Karpas-422 (cell line): ENCODE measurements at regions not wholly inside any gene's neighbourhood (a gene's known extent, or its start where the extent isn't known, plus 50 kb on each side); places are given as distances from the start of the nearest gene placed in this dataset.

Source experiments
- DNase-seq: peaks from one replicate; pipeline ENCODE4 v3.0.0-alpha.2; 2015
- H2AFZ ChIP-seq: fragments of 200-600 bp; sonication (generic); 2 replicates; pipeline ENCODE4 v1.6.1; 2014; ENCODE audit warnings: antibody characterized with exemption, low read length, mixed read lengths
- H3K27ac ChIP-seq: fragments of 200-600 bp; sonication (generic); 2 replicates; pipeline ENCODE4 v1.5.1; 2014; ENCODE audit warnings: mild to moderate bottlenecking, low read length, moderate library complexity
- H3K27me3 ChIP-seq: fragments of 200-600 bp; sonication (generic); 2 replicates; pipeline ENCODE4 v1.6.1; 2014; ENCODE audit warnings: low read length, mixed read lengths
- H3K36me3 ChIP-seq: fragments of 200-600 bp; sonication (generic); 2 replicates; pipeline ENCODE4 v1.6.1; 2014; ENCODE audit warnings: low read length, mixed read lengths; ENCODE audit not compliant: insufficient read depth
- H3K4me1 ChIP-seq: fragments of 200-600 bp; sonication (generic); 2 replicates; pipeline ENCODE4 v1.6.1; 2014; ENCODE audit warnings: mild to moderate bottlenecking, low read length, mixed read lengths
- H3K4me2 ChIP-seq: fragments of 200-600 bp; sonication (generic); 2 replicates; pipeline ENCODE4 v1.6.1; 2014; ENCODE audit warnings: low read length, low read depth, mild to moderate bottlenecking; ENCODE audit not compliant: poor library complexity, severe bottlenecking
- H3K4me3 ChIP-seq: fragments of 200-600 bp; sonication (generic); 2 replicates; pipeline ENCODE4 v1.5.1; 2014; ENCODE audit warnings: mild to moderate bottlenecking, antibody characterized with exemption, low read length, mixed read lengths
- H3K79me2 ChIP-seq: fragments of 200-600 bp; sonication (generic); 2 replicates; pipeline ENCODE4 v1.6.1; 2014; ENCODE audit warnings: mild to moderate bottlenecking, low read length, mixed read lengths
- H3K9ac ChIP-seq: fragments of 200-600 bp; sonication (generic); 2 replicates; pipeline ENCODE4 v1.6.0; 2014; ENCODE audit warnings: low read length
- H3K9me2 ChIP-seq: fragments of 200-600 bp; sonication (generic), shearing (Covaris generic); replicated peaks from 2 replicates; pipeline ENCODE4 v1.6.0; 2014; ENCODE audit warnings: mild to moderate bottlenecking, low read length, moderate library complexity; ENCODE audit not compliant: insufficient read depth
- H3K9me3 ChIP-seq: fragments of 300-700, 200-600 bp; sonication (generic); 2 replicates; pipeline ENCODE4 v1.6.1; 2014; ENCODE audit warnings: low read length, mixed read lengths
- H4K20me1 ChIP-seq: fragments of 200-600 bp; sonication (generic); 2 replicates; pipeline ENCODE4 v1.6.1; 2014; ENCODE audit warnings: mild to moderate bottlenecking, antibody characterized with exemption, low read length, low read depth; ENCODE audit not compliant: insufficient read depth

- DNase-seq: no peak
- Histone ChIP-seq H3K4me3 (no peak overlapping the region), H3K79me2 (no peaks in the 10 kb centered on the region), H3K36me3 (no peaks in the 10 kb centered on the region), H3K9ac (no peak overlapping the region), H2AFZ (no peak overlapping the region), H3K27ac (no peak overlapping the region), H3K4me1 (peaks cover 2% of the 10 kb centered on the region; the same call in 1 of the 2 replicates), H3K9me2 (no peaks in the 10 kb centered on the region), H4K20me1 (no peaks in the 10 kb centered on the region), H3K4me2 (no peak overlapping the region), H3K9me3 (no peaks in the 10 kb centered on the region), H3K27me3 (no peaks in the 10 kb centered on the region)
Measured at GRCh38 chr5:143738417-143739401, 73.3 kb upstream of the HMHB1 start.

GRCh38 chr5:143737062-143737461, 74.9 kb upstream of the HMHB1 start:
- Histone ChIP-seq H3K4me1 (peaks cover 2% of the 10 kb centered on the region; the same call in 1 of the 2 replicates), H2AFZ (no peak overlapping the region), H3K4me3 (no peak overlapping the region), H3K79me2 (no peaks in the 10 kb centered on the region), H4K20me1 (no peaks in the 10 kb centered on the region), H3K27me3 (no peaks in the 10 kb centered on the region), H3K9me3 (no peaks in the 10 kb centered on the region), H3K9me2 (no peaks in the 10 kb centered on the region), H3K27ac (no peak overlapping the region), H3K4me2 (no peak overlapping the region), H3K9ac (no peak overlapping the region), H3K36me3 (no peaks in the 10 kb centered on the region)
- DNase-seq: no peak

GRCh38 chr5:143734456-143734780, 77.5 kb upstream of the HMHB1 start:
- DNase-seq: no peak
- H3K9ac ChIP-seq: no peak overlapping the region
- H4K20me1 ChIP-seq: no peaks in the 10 kb centered on the region
- H3K4me1 ChIP-seq: no peaks in the 10 kb centered on the region
- H3K4me2 ChIP-seq: no peak overlapping the region
- H3K27ac ChIP-seq: no peak overlapping the region
- H3K27me3 ChIP-seq: no peaks in the 10 kb centered on the region
- no peaks in the 10 kb centered on the region for H3K9me3 ChIP-seq
- no peaks in the 10 kb centered on the region for H3K36me3 ChIP-seq
- H3K79me2 ChIP-seq: no peaks in the 10 kb centered on the region
- no peak overlapping the region for H3K4me3 ChIP-seq
- H3K9me2 ChIP-seq: no peaks in the 10 kb centered on the region
- no peak overlapping the region for H2AFZ ChIP-seq

GRCh38 chr5:143733665-143734455, 78.1 kb upstream of the HMHB1 start:
- Histone ChIP-seq H3K4me2 (no peak overlapping the region), H3K4me1 (no peaks in the 10 kb centered on the region), H3K9ac (no peak overlapping the region), H3K79me2 (no peaks in the 10 kb centered on the region), H3K27me3 (no peaks in the 10 kb centered on the region), H3K9me3 (no peaks in the 10 kb centered on the region), H3K9me2 (no peaks in the 10 kb centered on the region), H2AFZ (no peak overlapping the region), H3K27ac (no peak overlapping the region), H3K36me3 (no peaks in the 10 kb centered on the region), H4K20me1 (no peaks in the 10 kb centered on the region), H3K4me3 (no peak overlapping the region)
- DNase-seq: no peak

- Histone ChIP-seq H3K27me3 (no peaks in the 10 kb centered on the region), H3K36me3 (no peaks in the 10 kb centered on the region), H3K79me2 (no peaks in the 10 kb centered on the region), H3K4me3 (no peak overlapping the region), H2AFZ (no peak overlapping the region), H3K4me1 (no peaks in the 10 kb centered on the region), H3K4me2 (no peak overlapping the region), H3K9ac (no peak overlapping the region), H3K27ac (no peak overlapping the region), H3K9me3 (no peaks in the 10 kb centered on the region), H3K9me2 (no peaks in the 10 kb centered on the region), H4K20me1 (no peaks in the 10 kb centered on the region)
- DNase-seq: no peak
Measured at GRCh38 chr5:143732402-143732801, 79.6 kb upstream of the HMHB1 start.

GRCh38 chr5:143730112-143730801, 81.7 kb upstream of the HMHB1 start:
- no peak overlapping the region for H3K4me3 ChIP-seq
- no peaks in the 10 kb centered on the region for H3K79me2 ChIP-seq
- DNase-seq: no peak
- H3K36me3 ChIP-seq: no peaks in the 10 kb centered on the region
- no peak overlapping the region for H3K4me2 ChIP-seq
- no peak overlapping the region for H3K9ac ChIP-seq
- H3K9me3 ChIP-seq: no peaks in the 10 kb centered on the region
- H3K9me2 ChIP-seq: no peaks in the 10 kb centered on the region
- no peak overlapping the region for H3K27ac ChIP-seq
- H3K4me1 ChIP-seq: no peaks in the 10 kb centered on the region
- no peak overlapping the region for H2AFZ ChIP-seq
- H3K27me3 ChIP-seq: no peaks in the 10 kb centered on the region
- H4K20me1 ChIP-seq: no peaks in the 10 kb centered on the region

GRCh38 chr5:143729334-143729946, 82.5 kb upstream of the HMHB1 start:
- Histone ChIP-seq H3K9me3 (peaks cover 2% of the 10 kb centered on the region; the same call in 1 of the 2 replicates), H3K4me2 (no peak overlapping the region), H3K79me2 (no peaks in the 10 kb centered on the region), H3K4me1 (no peaks in the 10 kb centered on the region), H2AFZ (no peak overlapping the region), H3K9ac (no peak overlapping the region), H3K27me3 (0 out of 2 replicates have a peak, but pooled peaks cover 5% of the 10 kb centered on the region), H4K20me1 (no peaks in the 10 kb centered on the region), H3K9me2 (no peaks in the 10 kb centered on the region), H3K4me3 (no peak overlapping the region), H3K27ac (no peak overlapping the region), H3K36me3 (no peaks in the 10 kb centered on the region)
- DNase-seq: no peak
